ENCODE measurements at regions not wholly inside any gene's neighbourhood (a gene's known extent, or its start where the extent isn't known, plus 50 kb on each side); places are given as distances from the start of the nearest gene placed in this dataset.

DNA sequence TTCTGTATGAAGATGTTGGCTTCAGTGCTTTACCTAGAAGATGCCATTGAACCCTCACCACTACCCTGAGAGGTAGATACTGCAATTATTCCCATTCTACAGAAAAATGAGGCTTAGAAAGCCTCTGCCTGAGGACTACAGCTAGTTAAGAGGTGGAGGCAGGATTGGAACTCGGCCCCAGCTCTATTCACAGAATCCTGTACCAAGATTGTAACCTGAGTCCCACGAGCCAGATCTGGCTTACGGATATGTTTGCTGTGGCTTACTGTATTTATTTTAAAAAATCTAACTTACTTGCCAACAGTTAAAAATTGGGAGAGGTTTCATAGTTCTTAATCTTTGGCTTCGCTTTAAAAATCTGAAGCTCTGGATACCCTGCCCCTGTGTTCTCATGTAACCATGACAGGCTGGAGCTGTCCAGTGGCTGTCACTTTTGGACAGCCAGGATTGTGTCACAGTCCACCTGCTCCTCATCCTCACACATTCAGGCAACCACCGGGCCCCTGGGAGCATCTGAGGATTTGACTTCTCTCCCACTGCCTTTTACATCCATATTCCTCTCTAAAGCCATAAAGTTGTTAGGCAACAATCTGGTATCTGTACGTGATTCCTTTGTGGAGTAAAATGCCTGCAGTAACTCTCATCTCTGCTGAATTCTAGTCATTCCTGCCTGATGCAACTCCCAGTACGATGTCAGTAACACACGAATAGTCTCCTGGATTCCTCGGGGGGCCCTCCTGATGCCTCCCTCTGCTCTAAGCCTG lies 160.8 kb upstream of the SERP2 start:
- TF ChIP-seq, protein P1, sequence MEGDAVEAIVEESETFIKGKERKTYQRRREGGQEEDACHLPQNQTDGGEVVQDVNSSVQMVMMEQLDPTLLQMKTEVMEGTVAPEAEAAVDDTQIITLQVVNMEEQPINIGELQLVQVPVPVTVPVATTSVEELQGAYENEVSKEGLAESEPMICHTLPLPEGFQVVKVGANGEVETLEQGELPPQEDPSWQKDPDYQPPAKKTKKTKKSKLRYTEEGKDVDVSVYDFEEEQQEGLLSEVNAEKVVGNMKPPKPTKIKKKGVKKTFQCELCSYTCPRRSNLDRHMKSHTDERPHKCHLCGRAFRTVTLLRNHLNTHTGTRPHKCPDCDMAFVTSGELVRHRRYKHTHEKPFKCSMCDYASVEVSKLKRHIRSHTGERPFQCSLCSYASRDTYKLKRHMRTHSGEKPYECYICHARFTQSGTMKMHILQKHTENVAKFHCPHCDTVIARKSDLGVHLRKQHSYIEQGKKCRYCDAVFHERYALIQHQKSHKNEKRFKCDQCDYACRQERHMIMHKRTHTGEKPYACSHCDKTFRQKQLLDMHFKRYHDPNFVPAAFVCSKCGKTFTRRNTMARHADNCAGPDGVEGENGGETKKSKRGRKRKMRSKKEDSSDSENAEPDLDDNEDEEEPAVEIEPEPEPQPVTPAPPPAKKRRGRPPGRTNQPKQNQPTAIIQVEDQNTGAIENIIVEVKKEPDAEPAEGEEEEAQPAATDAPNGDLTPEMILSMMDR (IDR thresholded peaks at IDR 0.05) = no peak
- no peak for TF ChIP-seq POLR2A (IDR thresholded peaks at IDR 0.05)
